Panc1 (cell line): ENCODE measurements at regions not wholly inside any gene's neighbourhood (a gene's known extent, or its start where the extent isn't known, plus 50 kb on each side); places are given as distances from the start of the nearest gene placed in this dataset.

ENCODE experiments used
- ATAC-seq: fragments of 200-7000 bp; cut with Tn5 transposase; 2 replicates; pipeline ENCODE4 v1.9.1; 2020; ENCODE audit warnings: mild to moderate bottlenecking, moderate library complexity
- BruUV-seq: library from RNA; stranded (reverse); fragments of 400-500 nt; replicated peaks from 2 replicates; lab custom pipeline; 2021; lab: Mats Ljungman, UMichigan
- CTCF ChIA-PET: fragments of 300-600 bp; sonication (Branson Sonifier 250); formaldehyde crosslinking; loops from one replicate; lab custom pipeline; 2022; ENCODE audit warnings: antibody characterized with exemption; lab: Charles Lee
- POLR2A ChIA-PET: fragments of 300-600 bp; sonication (Branson Sonifier 250); formaldehyde crosslinking; loops from one replicate; lab custom pipeline; 2022; ENCODE audit warnings: antibody characterized with exemption; lab: Charles Lee
- DNase-seq: peaks from one replicate; pipeline ENCODE4 v3.0.0-alpha.2; 2010; ENCODE audit warnings: low read depth, low spot score
- H3K27ac ChIP-seq: 2 replicates; pipeline ENCODE4 v1.5.1; 2011; ENCODE audit warnings: mild to moderate bottlenecking, low read length, inconsistent platforms
- H3K27me3 ChIP-seq: fragments of 200-500 bp; sonication (Bioruptor generic); 2 replicates; pipeline ENCODE4 v1.6.0; 2014; ENCODE audit warnings: low read length, inconsistent platforms; ENCODE audit not compliant: control insufficient read depth, insufficient read depth
- H3K36me3 ChIP-seq: fragments of 200-500 bp; sonication (Bioruptor generic); 2 replicates; pipeline ENCODE4 v1.5.1; 2014; ENCODE audit warnings: inconsistent platforms, mild to moderate bottlenecking, low read length, moderate library complexity; ENCODE audit not compliant: control insufficient read depth, insufficient read depth
- H3K4me1 ChIP-seq: 2 replicates; pipeline ENCODE4 v1.5.1; 2011; ENCODE audit warnings: inconsistent platforms, mild to moderate bottlenecking, low read length, moderate library complexity; ENCODE audit not compliant: control insufficient read depth, insufficient read depth
- H3K4me3 ChIP-seq, 2 experiments: 2 replicates each; pipeline ENCODE4 v1.5.1; 2011 to 2012; ENCODE audit warnings: low read depth in 2 of 2, low read length in 2 of 2, mild to moderate bottlenecking in 2 of 2, inconsistent platforms in 1 of 2, moderate library complexity in 1 of 2
- H3K9me3 ChIP-seq: fragments of 200-500 bp; sonication (Bioruptor generic); 2 replicates; pipeline ENCODE4 v1.5.1; 2014; ENCODE audit warnings: low read depth, mild to moderate bottlenecking, inconsistent platforms, low read length, moderate library complexity; ENCODE audit not compliant: control insufficient read depth, insufficient read depth
- POLR2AphosphoS5 ChIP-seq: IDR thresholded peaks from 2 replicates; pipeline ENCODE4 v1.6.1; 2012; ENCODE audit warnings: mild to moderate bottlenecking, low read depth, low read length, moderate library complexity
- REST ChIP-seq, 2 experiments: IDR thresholded peaks; 2 replicates each; pipeline ENCODE4 v1.6.1; 2011 to 2012; ENCODE audit warnings: low read depth in 2 of 2, control low read depth in 1 of 2, low read length in 1 of 2, mild to moderate bottlenecking in 1 of 2, moderate library complexity in 1 of 2; ENCODE audit not compliant: insufficient read depth in 1 of 2
- SIN3A ChIP-seq: IDR thresholded peaks from 2 replicates; pipeline ENCODE4 v1.6.1; 2012; ENCODE audit warnings: low read depth, mild to moderate bottlenecking, low read length, moderate library complexity, borderline replicate concordance; ENCODE audit not compliant: insufficient read depth
- TCF7L2 ChIP-seq: IDR thresholded peaks from 2 replicates; pipeline ENCODE4 v1.6.1; 2011; ENCODE audit warnings: mild to moderate bottlenecking, low read depth, low read length, inconsistent platforms
- in situ Hi-C: cut with HindIII; loops from 2 replicates; pipeline ENCODE4 v1.10.0; 2016; ENCODE audit warnings: low sequenced_read_pairs, low pct_unique_long_range_greater_than_20kb
- intact Hi-C: fragments of 100-400 bp; cut with micrococcal nuclease; formaldehyde crosslinking; loops from one replicate; pipeline ENCODE4 v1.10.0; 2022; ENCODE audit not compliant: unreplicated experiment
- TF ChIP-seq, protein P1 (sequence below): fragments of 450-650 bp; IDR thresholded peaks from 2 replicates; pipeline ENCODE4 v1.5.1; 2017; ENCODE audit warnings: mild to moderate bottlenecking

GRCh38 chr4:138406876-138407275, 164.7 kb upstream of the SLC7A11 start:
- intact Hi-C loops, result no loop called here
- ATAC-seq (no peak), DNase-seq (no peak)
- TF ChIP-seq TCF7L2 (no peak), REST (IDR thresholded peaks at IDR 0.05; ENCODE audit: insufficient read depth in 1 of 2, low read depth in 2 of 2, low read length in 1 of 2) (no peak)
- in situ Hi-C loops, result no loop called here
- CTCF ChIA-PET, result no interaction called here
- Histone ChIP-seq H3K9me3 (no peaks in the 10 kb centered on the region), H3K4me1 (no peaks in the 10 kb centered on the region), H3K36me3 (no peaks in the 10 kb centered on the region), H3K27ac (no peak overlapping the region), H3K4me3 (no peak overlapping the region), H3K27me3 (no peaks in the 10 kb centered on the region)
- no TSS peak for BruUV-seq
- POLR2A ChIA-PET, result no interaction called here

GRCh38 chr4:138405934-138406567, 163.9 kb upstream of the SLC7A11 start:
- ATAC-seq (no peak), DNase-seq (no peak)
- H3K27me3 ChIP-seq, result no peaks in the 10 kb centered on the region
- H3K27ac ChIP-seq, result no peak overlapping the region
- TF ChIP-seq POLR2AphosphoS5, result no peak
- no peak for TF ChIP-seq SIN3A
- intact Hi-C loops (no loop called here), in situ Hi-C loops (no loop called here)
- CTCF ChIA-PET, result no interaction called here
- no peak overlapping the region for H3K4me3 ChIP-seq
- no peaks in the 10 kb centered on the region for H3K9me3 ChIP-seq
- no peaks in the 10 kb centered on the region for H3K36me3 ChIP-seq
- POLR2A ChIA-PET, result no interaction called here
- no TSS peak for BruUV-seq
- no peaks in the 10 kb centered on the region for H3K4me1 ChIP-seq

DNA sequence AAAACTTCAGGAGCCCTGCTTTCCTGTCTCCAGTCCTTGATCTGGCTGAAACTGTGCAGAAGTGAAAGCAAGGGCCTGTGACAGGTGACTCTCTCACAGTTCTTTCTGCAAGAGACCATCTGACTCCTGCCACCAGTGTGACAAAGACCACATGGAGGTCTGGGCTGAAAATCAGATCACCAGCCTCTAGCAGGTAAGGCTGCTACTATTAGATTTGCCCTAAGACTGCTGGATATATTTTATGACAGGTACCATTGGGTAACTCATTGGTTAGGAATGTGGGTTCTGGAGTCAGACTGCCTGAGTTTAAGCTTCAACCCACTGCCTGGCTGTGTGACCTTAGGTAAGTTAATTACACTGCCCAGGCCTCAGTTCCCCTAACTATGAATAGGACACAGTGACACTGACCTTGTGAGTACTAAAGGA, 163.3 kb upstream of the SLC7A11 start:
- in situ Hi-C loops, result no loop called here
- ChIA-PET POLR2A (no interaction called here), CTCF (no interaction called here)
- no peaks in the 10 kb centered on the region for H3K9me3 ChIP-seq
- intact Hi-C loops, result no loop called here
- H3K27me3 ChIP-seq, result no peaks in the 10 kb centered on the region
- no TSS peak for BruUV-seq
- DNase-seq, result no peak
- no peak overlapping the region for H3K4me3 ChIP-seq
- H3K4me1 ChIP-seq, result no peaks in the 10 kb centered on the region
- TF ChIP-seq, protein P1, sequence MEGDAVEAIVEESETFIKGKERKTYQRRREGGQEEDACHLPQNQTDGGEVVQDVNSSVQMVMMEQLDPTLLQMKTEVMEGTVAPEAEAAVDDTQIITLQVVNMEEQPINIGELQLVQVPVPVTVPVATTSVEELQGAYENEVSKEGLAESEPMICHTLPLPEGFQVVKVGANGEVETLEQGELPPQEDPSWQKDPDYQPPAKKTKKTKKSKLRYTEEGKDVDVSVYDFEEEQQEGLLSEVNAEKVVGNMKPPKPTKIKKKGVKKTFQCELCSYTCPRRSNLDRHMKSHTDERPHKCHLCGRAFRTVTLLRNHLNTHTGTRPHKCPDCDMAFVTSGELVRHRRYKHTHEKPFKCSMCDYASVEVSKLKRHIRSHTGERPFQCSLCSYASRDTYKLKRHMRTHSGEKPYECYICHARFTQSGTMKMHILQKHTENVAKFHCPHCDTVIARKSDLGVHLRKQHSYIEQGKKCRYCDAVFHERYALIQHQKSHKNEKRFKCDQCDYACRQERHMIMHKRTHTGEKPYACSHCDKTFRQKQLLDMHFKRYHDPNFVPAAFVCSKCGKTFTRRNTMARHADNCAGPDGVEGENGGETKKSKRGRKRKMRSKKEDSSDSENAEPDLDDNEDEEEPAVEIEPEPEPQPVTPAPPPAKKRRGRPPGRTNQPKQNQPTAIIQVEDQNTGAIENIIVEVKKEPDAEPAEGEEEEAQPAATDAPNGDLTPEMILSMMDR, result no peak
- TF ChIP-seq SIN3A (no peak), TCF7L2 (no peak), POLR2AphosphoS5 (no peak), REST (IDR thresholded peaks at IDR 0.05; ENCODE audit: insufficient read depth in 1 of 2, low read depth in 2 of 2, low read length in 1 of 2) (no peak)
- no peaks in the 10 kb centered on the region for H3K36me3 ChIP-seq
- no peak overlapping the region for H3K27ac ChIP-seq
- no peak for ATAC-seq
